A673 (cell line): ENCODE measurements at regions not wholly inside any gene's neighbourhood (a gene's known extent, or its start where the extent isn't known, plus 50 kb on each side); places are given as distances from the start of the nearest gene placed in this dataset.

ENCODE experiments used
- BruUV-seq: library from RNA; stranded (reverse); fragments of 400-500 nt; replicated peaks from 2 replicates; lab custom pipeline; 2021; lab: Mats Ljungman, UMichigan
- CTCF ChIA-PET: fragments of 300-600 bp; sonication (Branson Sonifier 250); formaldehyde crosslinking; loops from one replicate; lab custom pipeline; 2022; ENCODE audit warnings: antibody characterized with exemption; lab: Charles Lee
- POLR2A ChIA-PET: fragments of 300-600 bp; sonication (Branson Sonifier 250); formaldehyde crosslinking; loops from one replicate; lab custom pipeline; 2022; ENCODE audit warnings: antibody characterized with exemption; ENCODE audit not compliant: low non-redundant PET; lab: Charles Lee
- DNase-seq: peaks from one replicate; pipeline ENCODE4 v3.0.0-alpha.2; 2015; ENCODE audit warnings: low spot score
- H3K27ac ChIP-seq: fragments of 200-600 bp; sonication (generic); 2 replicates; pipeline ENCODE4 v1.5.1; 2016; ENCODE audit warnings: mixed run types, low read depth, mild to moderate bottlenecking, mixed read lengths, antibody characterized with exemption, low read length; ENCODE audit not compliant: poor library complexity, severe bottlenecking
- H3K27me3 ChIP-seq: fragments of 200-600 bp; sonication (generic); replicated peaks from 2 replicates; pipeline ENCODE4 v1.6.1; 2017; ENCODE audit warnings: mixed run types, low read depth, mild to moderate bottlenecking, mixed read lengths, antibody characterized with exemption, low read length; ENCODE audit not compliant: insufficient read depth, poor library complexity
- H3K36me3 ChIP-seq: fragments of 200-600 bp; sonication (generic); 2 replicates; pipeline ENCODE4 v1.6.1; 2016; ENCODE audit warnings: mixed run types, mild to moderate bottlenecking, mixed read lengths, antibody characterized with exemption, low read length; ENCODE audit not compliant: insufficient read depth, poor library complexity, severe bottlenecking
- H3K4me1 ChIP-seq: fragments of 200-600 bp; sonication (generic); 2 replicates; pipeline ENCODE4 v1.6.1; 2017; ENCODE audit warnings: mixed run types, mild to moderate bottlenecking, mixed read lengths, antibody characterized with exemption, low read length; ENCODE audit not compliant: insufficient read depth, poor library complexity, severe bottlenecking
- H3K4me3 ChIP-seq: fragments of 200-600 bp; sonication (generic); 2 replicates; pipeline ENCODE4 v1.5.1; 2016; ENCODE audit warnings: low read depth, mixed run types, mild to moderate bottlenecking, mixed read lengths, low read length; ENCODE audit not compliant: poor library complexity, severe bottlenecking
- H3K9me3 ChIP-seq: fragments of 200-600 bp; sonication (generic); 2 replicates; pipeline ENCODE4 v1.6.1; 2016; ENCODE audit warnings: mixed run types, low read depth, mild to moderate bottlenecking, mixed read lengths, antibody characterized with exemption, low read length; ENCODE audit not compliant: poor library complexity, severe bottlenecking
- EZH2 ChIP-seq: fragments of 200-600 bp; sonication (generic); IDR thresholded peaks from 2 replicates; pipeline ENCODE4 v1.6.1; 2017; ENCODE audit warnings: borderline replicate concordance, low read depth, mild to moderate bottlenecking, mixed read lengths, antibody characterized with exemption, low read length; ENCODE audit not compliant: poor library complexity, severe bottlenecking
- intact Hi-C: fragments of 100-400 bp; cut with micrococcal nuclease; formaldehyde crosslinking; loops from one replicate; pipeline ENCODE4 v1.10.0; 2022; ENCODE audit not compliant: unreplicated experiment
- TF ChIP-seq, protein P1 (sequence below): fragments of 300-800, 200-600 bp; sonication (generic); conservative IDR thresholded peaks from 2 replicates; pipeline ENCODE4 v1.5.1; 2017; ENCODE audit warnings: low read depth, mild to moderate bottlenecking, antibody characterized with exemption, low read length, moderate library complexity, mixed read lengths

- Histone ChIP-seq H3K9me3 (peaks cover 12% of the 10 kb centered on the region), H3K4me3 (no peak overlapping the region), H3K27me3 (no peaks in the 10 kb centered on the region), H3K27ac (no peak overlapping the region), H3K4me1 (peaks cover 8% of the 10 kb centered on the region), H3K36me3 (no peaks in the 10 kb centered on the region)
- CTCF ChIA-PET: no interaction called here
- TF ChIP-seq EZH2: no peak
- TF ChIP-seq, protein P1, sequence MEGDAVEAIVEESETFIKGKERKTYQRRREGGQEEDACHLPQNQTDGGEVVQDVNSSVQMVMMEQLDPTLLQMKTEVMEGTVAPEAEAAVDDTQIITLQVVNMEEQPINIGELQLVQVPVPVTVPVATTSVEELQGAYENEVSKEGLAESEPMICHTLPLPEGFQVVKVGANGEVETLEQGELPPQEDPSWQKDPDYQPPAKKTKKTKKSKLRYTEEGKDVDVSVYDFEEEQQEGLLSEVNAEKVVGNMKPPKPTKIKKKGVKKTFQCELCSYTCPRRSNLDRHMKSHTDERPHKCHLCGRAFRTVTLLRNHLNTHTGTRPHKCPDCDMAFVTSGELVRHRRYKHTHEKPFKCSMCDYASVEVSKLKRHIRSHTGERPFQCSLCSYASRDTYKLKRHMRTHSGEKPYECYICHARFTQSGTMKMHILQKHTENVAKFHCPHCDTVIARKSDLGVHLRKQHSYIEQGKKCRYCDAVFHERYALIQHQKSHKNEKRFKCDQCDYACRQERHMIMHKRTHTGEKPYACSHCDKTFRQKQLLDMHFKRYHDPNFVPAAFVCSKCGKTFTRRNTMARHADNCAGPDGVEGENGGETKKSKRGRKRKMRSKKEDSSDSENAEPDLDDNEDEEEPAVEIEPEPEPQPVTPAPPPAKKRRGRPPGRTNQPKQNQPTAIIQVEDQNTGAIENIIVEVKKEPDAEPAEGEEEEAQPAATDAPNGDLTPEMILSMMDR: no peak
- BruUV-seq: no TSS peak
- no peak for DNase-seq
- intact Hi-C loops: no loop called here
- POLR2A ChIA-PET: no interaction called here
Measured at GRCh38 chr4:123577225-123577906, 180.8 kb downstream of the SPRY1 start.

- TF ChIP-seq EZH2: no peak
- TF ChIP-seq, protein P1: no peak
- H3K27me3 ChIP-seq: no peaks in the 10 kb centered on the region
- DNase-seq: no peak
- peaks cover 12% of the 10 kb centered on the region for H3K9me3 ChIP-seq
- POLR2A ChIA-PET: interaction anchor here (0.8 kb wide), 1 partner anchor 914 kb away, joined by 3 read pairs; no protein-coding TSS in a partner anchor
- intact Hi-C loops: no loop called here
- H3K36me3 ChIP-seq: no peaks in the 10 kb centered on the region
- BruUV-seq: no TSS peak
- no peak overlapping the region for H3K4me3 ChIP-seq
- CTCF ChIA-PET: no interaction called here
- H3K4me1 ChIP-seq: peaks cover 8% of the 10 kb centered on the region
- H3K27ac ChIP-seq: no peak overlapping the region
Measured at GRCh38 chr4:123578276-123579029, 181.9 kb downstream of the SPRY1 start.

DNA sequence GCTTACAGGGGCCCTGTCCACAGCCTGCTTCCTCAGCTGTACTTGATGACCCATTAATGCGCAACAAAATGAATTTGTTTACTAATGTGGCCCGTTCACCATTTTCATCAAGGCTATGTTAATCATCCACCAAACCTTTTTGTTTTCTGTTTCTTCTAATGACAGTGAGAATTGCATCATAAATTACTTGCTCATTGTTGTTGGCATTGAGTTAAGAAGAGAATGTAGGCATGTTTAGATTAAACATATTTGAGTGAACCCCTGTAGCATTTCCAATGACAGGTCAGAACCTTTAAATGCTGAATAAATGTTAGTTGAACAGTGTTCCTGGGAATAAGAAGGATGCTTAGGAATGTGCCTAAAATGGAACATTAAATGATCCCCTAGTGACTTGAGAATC lies 183.4 kb downstream of the SPRY1 start:
- Histone ChIP-seq H3K4me1 (peaks cover 8% of the 10 kb centered on the region), H3K4me3 (no peak overlapping the region), H3K36me3 (no peaks in the 10 kb centered on the region), H3K27ac (no peak overlapping the region), H3K9me3 (peaks cover 12% of the 10 kb centered on the region), H3K27me3 (no peaks in the 10 kb centered on the region)
- ChIA-PET POLR2A (no interaction called here), CTCF (no interaction called here)
- intact Hi-C loops: no loop called here
- no peak for TF ChIP-seq EZH2
- TF ChIP-seq, protein P1: no peak
- no TSS peak for BruUV-seq
- DNase-seq: no peak
